ENCODE measurements at regions not wholly inside any gene's neighbourhood (a gene's known extent, or its start where the extent isn't known, plus 50 kb on each side); places are given as distances from the start of the nearest gene placed in this dataset.

GRCh38 chr6:51429017-51429712, 610.5 kb downstream of the TFAP2B start:
- Histone ChIP-seq H3K27me3 (replicated peaks) (no peaks in the 10 kb centered on the region), H3K36me3 (replicated peaks) (no peaks in the 10 kb centered on the region), H3K4me3 (ENCODE audit: low read depth, low read length) (no peak overlapping the region), H3K27ac (no peak overlapping the region)
- in situ Hi-C loops (cut with HindIII; ENCODE audit: low pct_ligation_motif_present, low sequenced_read_pairs): no loop called here
- TF ChIP-seq CTCF (IDR thresholded peaks at IDR 0.05; ENCODE audit: low read depth, low read length, missing control alignments): no peak
- DNase-seq: no peak

- DNase-seq: no peak
- Histone ChIP-seq H3K27me3 (replicated peaks) (no peaks in the 10 kb centered on the region), H3K4me3 (ENCODE audit: low read depth, low read length) (no peak overlapping the region), H3K27ac (no peak overlapping the region), H3K36me3 (replicated peaks) (no peaks in the 10 kb centered on the region)
- TF ChIP-seq CTCF (IDR thresholded peaks at IDR 0.05; ENCODE audit: low read depth, low read length, missing control alignments): no peak
- in situ Hi-C loops (cut with HindIII; ENCODE audit: low pct_ligation_motif_present, low sequenced_read_pairs): no loop called here
These were observed 611.9 kb downstream of the TFAP2B start for GRCh38 chr6:51430589-51430988.

- in situ Hi-C loops (cut with HindIII; ENCODE audit: low pct_ligation_motif_present, low sequenced_read_pairs): no loop called here
- TF ChIP-seq CTCF (IDR thresholded peaks at IDR 0.05; ENCODE audit: low read depth, low read length, missing control alignments): no peak
- no peaks in the 10 kb centered on the region for H3K36me3 ChIP-seq (replicated peaks)
- no peak for DNase-seq
- H3K27ac ChIP-seq: no peak overlapping the region
- H3K4me3 ChIP-seq (ENCODE audit: low read depth, low read length): no peak overlapping the region
- no peaks in the 10 kb centered on the region for H3K27me3 ChIP-seq (replicated peaks)
These were observed 613.8 kb downstream of the TFAP2B start for GRCh38 chr6:51432481-51432880.

GRCh38 chr6:51450248-51450957, 631.7 kb downstream of the TFAP2B start:
- Histone ChIP-seq H3K27me3 (replicated peaks) (no peaks in the 10 kb centered on the region), H3K36me3 (replicated peaks) (no peaks in the 10 kb centered on the region), H3K4me3 (ENCODE audit: low read depth, low read length) (no peak overlapping the region), H3K27ac (no peak overlapping the region)
- no peak for TF ChIP-seq CTCF (IDR thresholded peaks at IDR 0.05; ENCODE audit: low read depth, low read length, missing control alignments)
- no peak for DNase-seq
- in situ Hi-C loops (cut with HindIII; ENCODE audit: low pct_ligation_motif_present, low sequenced_read_pairs): no loop called here

DNA sequence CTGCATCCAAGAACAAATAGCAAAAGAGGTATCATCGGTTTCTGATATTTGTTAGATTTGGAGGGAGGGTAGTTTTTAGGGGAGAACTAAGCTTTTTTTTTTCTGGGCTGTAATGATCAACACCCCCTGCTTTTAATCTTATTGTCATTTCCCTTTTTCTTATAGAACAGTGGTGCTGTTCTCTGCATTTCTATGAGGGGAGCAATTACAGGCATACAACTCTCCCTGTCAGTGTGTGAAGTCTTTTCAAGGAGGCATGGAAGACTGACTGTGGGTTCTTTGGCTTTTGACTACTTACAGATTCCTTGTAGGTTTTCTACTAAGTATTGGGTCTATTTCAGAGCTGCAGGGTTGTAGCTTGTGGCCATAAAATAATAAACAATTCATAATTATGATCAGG, 632.3 kb downstream of the TFAP2B start:
- no peak for TF ChIP-seq CTCF (IDR thresholded peaks at IDR 0.05; ENCODE audit: low read depth, low read length, missing control alignments)
- in situ Hi-C loops (cut with HindIII; ENCODE audit: low pct_ligation_motif_present, low sequenced_read_pairs): no loop called here
- H3K27me3 ChIP-seq (replicated peaks): no peaks in the 10 kb centered on the region
- no peaks in the 10 kb centered on the region for H3K36me3 ChIP-seq (replicated peaks)
- DNase-seq: no peak
- H3K27ac ChIP-seq: no peak overlapping the region
- H3K4me3 ChIP-seq (ENCODE audit: low read depth, low read length): no peak overlapping the region

Measured in brain microvascular endothelial cell (primary cell).